Glutamatergic neuron (in vitro differentiated cells): ENCODE measurements at regions not wholly inside any gene's neighbourhood (a gene's known extent, or its start where the extent isn't known, plus 50 kb on each side); places are given as distances from the start of the nearest gene placed in this dataset.

Experiments
- DNase-seq: peaks from one replicate; pipeline ENCODE4 v3.0.0; 2022
- H3K27ac Mint-ChIP-seq: one replicate; pipeline ENCODE4 v1.8.0; 2020; ENCODE audit warnings: mild to moderate bottlenecking, mixed read lengths, inconsistent platforms; ENCODE audit not compliant: unreplicated experiment
- H3K27me3 Mint-ChIP-seq: one replicate; pipeline ENCODE4 v1.8.0; 2020; ENCODE audit warnings: mild to moderate bottlenecking, moderate library complexity, mixed read lengths, inconsistent platforms; ENCODE audit not compliant: unreplicated experiment
- H3K36me3 Mint-ChIP-seq: one replicate; pipeline ENCODE4 v1.8.0; 2020; ENCODE audit warnings: mild to moderate bottlenecking, mixed read lengths, inconsistent platforms; ENCODE audit not compliant: unreplicated experiment
- H3K4me1 Mint-ChIP-seq: one replicate; pipeline ENCODE4 v1.8.0; 2020; ENCODE audit warnings: mild to moderate bottlenecking, low read depth, mixed read lengths, inconsistent platforms; ENCODE audit not compliant: unreplicated experiment
- H3K4me3 Mint-ChIP-seq: one replicate; pipeline ENCODE4 v1.8.0; 2020; ENCODE audit warnings: mild to moderate bottlenecking, mixed read lengths, inconsistent platforms; ENCODE audit not compliant: unreplicated experiment
- H3K9me3 Mint-ChIP-seq: one replicate; pipeline ENCODE4 v1.8.0; 2020; ENCODE audit warnings: mild to moderate bottlenecking, moderate library complexity, mixed read lengths, inconsistent platforms; ENCODE audit not compliant: unreplicated experiment
- CTCF ChIP-seq: fragments of 200-600 bp; sonication (generic); IDR thresholded peaks from one replicate; pipeline ENCODE4 v1.5.0; 2021; ENCODE audit not compliant: partially characterized antibody, unreplicated experiment

GRCh38 chr1:199851439-199852140 lies 175.9 kb upstream of the NR5A2 start:
- no peak for TF ChIP-seq CTCF
- no peaks in the 10 kb centered on the region for H3K27me3 Mint-ChIP-seq
- H3K9me3 Mint-ChIP-seq, result no peaks in the 10 kb centered on the region
- H3K27ac Mint-ChIP-seq, result no peak overlapping the region
- H3K36me3 Mint-ChIP-seq, result no peaks in the 10 kb centered on the region
- no peak overlapping the region for H3K4me3 Mint-ChIP-seq
- H3K4me1 Mint-ChIP-seq, result no peaks in the 10 kb centered on the region
- no peak for DNase-seq

GRCh38 chr1:199854686-199855321 lies 172.7 kb upstream of the NR5A2 start:
- Mint-ChIP-seq H3K27me3 (no peaks in the 10 kb centered on the region), H3K27ac (no peak overlapping the region), H3K9me3 (no peaks in the 10 kb centered on the region), H3K36me3 (no peaks in the 10 kb centered on the region), H3K4me1 (peaks cover 3% of the 10 kb centered on the region), H3K4me3 (no peak overlapping the region)
- DNase-seq, result no peak
- no peak for TF ChIP-seq CTCF

- Mint-ChIP-seq H3K4me3 (no peak overlapping the region), H3K27ac (no peak overlapping the region), H3K9me3 (no peaks in the 10 kb centered on the region), H3K36me3 (no peaks in the 10 kb centered on the region), H3K4me1 (peaks cover 3% of the 10 kb centered on the region), H3K27me3 (no peaks in the 10 kb centered on the region)
- TF ChIP-seq CTCF, result no peak
- no peak for DNase-seq
These were observed 171.9 kb upstream of the NR5A2 start for GRCh38 chr1:199855580-199855979.

GRCh38 chr1:199856216-199856780 lies 171.2 kb upstream of the NR5A2 start:
- H3K27ac Mint-ChIP-seq, result no peak overlapping the region
- peaks cover 3% of the 10 kb centered on the region for H3K4me1 Mint-ChIP-seq
- no peak overlapping the region for H3K4me3 Mint-ChIP-seq
- no peaks in the 10 kb centered on the region for H3K9me3 Mint-ChIP-seq
- no peaks in the 10 kb centered on the region for H3K27me3 Mint-ChIP-seq
- no peaks in the 10 kb centered on the region for H3K36me3 Mint-ChIP-seq
- TF ChIP-seq CTCF, result no peak
- no peak for DNase-seq

GRCh38 chr1:199857108-199857507 lies 170.4 kb upstream of the NR5A2 start:
- no peaks in the 10 kb centered on the region for H3K27me3 Mint-ChIP-seq
- no peaks in the 10 kb centered on the region for H3K9me3 Mint-ChIP-seq
- H3K36me3 Mint-ChIP-seq, result no peaks in the 10 kb centered on the region
- no peak overlapping the region for H3K27ac Mint-ChIP-seq
- peaks cover 3% of the 10 kb centered on the region for H3K4me1 Mint-ChIP-seq
- no peak overlapping the region for H3K4me3 Mint-ChIP-seq
- no peak for TF ChIP-seq CTCF
- no peak for DNase-seq
